NCI-H146 treated with DMSO at 0.1 percent for 48 hours (cell line): ENCODE measurements at regions not wholly inside any gene's neighbourhood (a gene's known extent, or its start where the extent isn't known, plus 50 kb on each side); places are given as distances from the start of the nearest gene placed in this dataset.
"Not testable (repeated sequence)": the region's sequence is repeated elsewhere in the genome, so short reads cannot be mapped to it uniquely, and the experiment has no call there.

Experiments
- DNase-seq: peaks from one replicate; lab custom pipeline; 2025; ENCODE audit not compliant: unreplicated experiment; lab: John Stamatoyannopoulos, UW

DNA sequence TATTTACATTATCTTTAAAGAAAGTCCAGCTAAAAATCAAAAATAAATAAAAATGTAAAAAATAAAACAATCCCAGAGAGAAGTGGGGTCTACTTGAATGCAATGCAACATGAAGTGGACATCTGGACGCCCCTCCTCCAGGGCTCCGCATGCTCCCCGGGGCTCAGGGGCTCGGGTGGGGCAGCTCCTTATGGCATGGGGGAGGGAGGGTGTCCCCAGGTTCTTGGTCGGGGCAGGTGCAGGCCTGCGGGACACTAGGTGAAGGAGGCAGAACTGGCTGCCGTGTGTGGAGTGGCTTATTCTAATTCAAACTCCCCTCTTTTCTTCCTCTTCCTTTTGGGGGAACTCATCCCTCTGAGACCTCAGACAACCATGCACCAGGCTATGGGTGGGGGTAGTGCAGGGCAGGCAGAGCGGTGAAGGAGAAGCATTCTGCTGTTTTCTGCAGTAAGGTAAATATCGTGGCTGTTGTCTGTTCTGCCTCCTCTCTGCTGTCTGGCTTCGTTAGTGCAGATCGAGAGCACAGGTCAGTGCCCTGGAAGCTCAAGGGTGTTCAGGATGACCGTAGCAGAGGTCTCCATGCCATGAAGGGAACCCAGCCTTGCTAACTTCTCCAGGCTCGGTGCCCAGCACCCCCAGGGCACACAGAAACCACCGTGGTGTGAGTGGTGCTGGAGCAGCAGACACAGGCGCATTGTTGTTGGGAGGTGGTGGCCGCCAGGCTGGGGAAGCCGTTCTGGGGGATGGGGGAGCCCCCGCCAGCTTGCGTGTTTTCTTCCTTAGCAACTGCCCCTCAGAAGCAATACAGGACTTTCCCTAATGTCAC is 82.6 kb downstream of the TTLL2 start:
- no peak for DNase-seq

DNA sequence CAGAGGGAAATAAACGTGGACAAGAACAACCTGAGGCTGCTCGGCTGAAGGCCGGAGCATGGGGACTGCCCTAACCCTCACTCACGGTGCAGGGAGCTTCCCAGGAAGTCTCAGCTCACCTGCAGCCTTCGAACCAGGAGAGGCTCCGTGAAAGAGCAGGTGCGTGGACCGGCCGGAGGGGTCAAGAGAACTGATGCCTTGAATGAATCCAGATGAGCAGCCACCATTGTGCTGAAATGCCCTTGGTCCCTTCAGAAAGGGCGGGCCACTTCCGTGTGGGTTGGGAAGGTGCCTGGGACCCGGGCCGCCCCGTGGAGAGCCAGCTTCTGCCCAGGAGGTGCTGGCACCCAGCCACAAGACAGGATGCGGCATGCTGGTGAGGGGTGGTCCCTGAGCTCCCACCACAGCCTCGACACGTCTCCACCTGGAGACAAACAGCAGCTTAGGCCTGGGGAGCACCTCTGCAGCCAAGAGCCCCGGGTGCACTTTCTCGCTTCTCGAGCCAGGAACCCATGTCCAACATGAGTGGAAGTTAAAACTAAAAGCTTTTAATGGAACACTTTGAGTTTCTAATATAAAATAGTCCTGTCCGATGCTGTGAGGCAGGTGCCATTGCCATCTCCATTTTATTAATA is 83.5 kb downstream of the TTLL2 start:
- DNase-seq: no peak

DNA sequence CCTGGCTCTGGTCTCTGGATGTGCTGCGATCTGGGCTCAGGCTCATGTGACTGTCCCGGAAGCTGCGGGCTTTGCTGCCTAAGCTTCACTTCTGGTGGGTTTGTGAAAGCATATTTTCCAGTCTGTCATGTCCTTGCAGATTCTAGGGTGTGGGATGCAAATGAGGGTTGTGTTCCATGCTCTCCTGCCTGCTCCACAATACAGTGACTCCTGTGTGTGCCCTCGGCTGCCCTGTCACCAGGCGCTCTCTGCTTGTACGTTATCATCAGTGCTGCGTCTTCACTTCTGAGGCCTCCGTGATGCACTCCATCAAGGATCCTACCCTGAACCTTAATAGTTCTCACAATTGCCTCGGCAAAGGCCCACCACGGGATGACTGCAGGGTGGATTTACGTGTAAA is 84.2 kb downstream of the TTLL2 start:
- no peak for DNase-seq

DNA sequence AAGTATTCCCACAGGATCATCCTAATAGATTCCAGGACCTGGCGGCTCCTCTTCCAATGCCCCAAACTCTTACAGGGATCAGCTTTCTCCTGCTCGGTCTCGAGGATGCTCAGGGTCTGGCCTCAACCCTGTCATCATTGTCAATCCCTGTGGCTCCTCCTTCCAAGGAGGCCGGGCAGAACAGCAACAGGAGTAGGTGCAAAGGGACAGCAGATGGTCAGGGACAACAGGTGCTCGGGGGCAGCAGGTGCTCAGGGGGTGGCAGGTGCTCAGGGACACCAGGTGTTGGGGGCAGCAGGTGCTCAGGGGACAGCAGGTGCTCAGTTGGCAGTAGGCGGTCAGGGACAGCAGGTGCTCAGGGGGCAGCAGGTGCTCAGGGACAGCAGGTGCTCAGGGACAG is 84.8 kb downstream of the TTLL2 start:
- DNase-seq: no peak

DNA sequence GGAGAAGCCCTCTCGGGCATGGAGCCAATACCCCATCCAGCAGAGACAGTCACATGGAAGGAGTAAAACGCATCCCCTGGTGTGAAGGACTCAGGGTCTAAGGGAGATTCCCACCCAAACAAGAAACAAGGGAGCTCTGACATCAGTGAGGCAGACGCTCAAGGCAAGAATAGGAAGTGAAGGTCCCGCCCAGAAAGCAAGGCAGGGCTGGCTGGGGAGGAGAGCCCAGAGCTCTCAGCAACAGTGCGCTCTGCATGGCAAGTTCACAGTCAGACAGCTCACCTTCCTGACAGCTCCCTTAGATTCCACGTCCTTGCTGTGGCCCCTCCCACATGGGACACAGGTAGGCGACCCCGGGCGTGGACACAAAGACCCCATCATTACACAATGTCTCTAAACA is 85.6 kb downstream of the TTLL2 start:
- DNase-seq: no peak

DNA sequence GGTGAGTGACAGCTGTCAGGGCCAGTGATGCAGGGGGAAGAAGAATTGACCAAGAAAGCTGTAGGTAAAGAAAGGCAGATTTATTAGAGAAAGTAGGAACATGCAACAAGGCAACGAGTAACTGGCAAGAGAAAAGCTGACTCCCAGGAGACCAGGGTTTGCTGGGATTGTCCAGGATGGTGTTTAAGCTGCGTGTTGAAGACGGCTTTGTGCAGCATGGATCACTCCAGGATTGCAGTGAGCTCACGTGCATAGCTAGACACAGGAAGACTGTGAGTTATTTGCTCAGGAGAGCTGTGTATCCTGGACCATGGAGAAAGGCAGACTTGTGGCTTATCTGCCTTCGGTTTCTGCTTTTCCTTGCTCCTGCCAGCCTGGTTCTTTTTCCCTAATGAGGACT is 87.6 kb downstream of the TTLL2 start:
- no peak for DNase-seq

DNA sequence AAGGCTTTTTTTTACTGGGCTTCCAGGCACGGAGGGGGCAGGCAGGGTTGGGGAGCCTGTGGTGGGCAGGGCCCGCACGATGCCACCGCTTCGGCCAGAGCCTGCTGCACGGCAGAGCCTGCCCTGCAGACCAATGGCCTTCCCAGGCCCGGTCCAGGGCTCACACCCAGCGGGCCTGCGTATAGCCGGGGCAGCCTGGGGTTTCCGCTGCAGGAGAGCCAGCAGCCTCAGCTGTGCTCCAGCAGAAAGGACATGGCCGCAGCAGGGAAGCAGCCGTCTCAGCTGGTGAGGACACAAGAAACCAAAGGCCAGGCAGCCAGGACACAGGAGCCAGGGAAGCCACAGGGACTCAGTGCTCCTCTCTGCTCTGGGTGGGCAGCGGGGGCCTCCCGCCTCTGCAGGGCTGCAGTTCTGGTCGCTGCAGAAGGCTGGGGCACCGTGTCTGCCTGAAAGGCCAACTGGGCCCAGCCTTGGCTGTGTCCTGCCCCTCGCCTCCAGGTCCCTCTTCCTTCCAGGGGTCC is 90.6 kb downstream of the TTLL2 start:
- DNase-seq: no peak

DNA sequence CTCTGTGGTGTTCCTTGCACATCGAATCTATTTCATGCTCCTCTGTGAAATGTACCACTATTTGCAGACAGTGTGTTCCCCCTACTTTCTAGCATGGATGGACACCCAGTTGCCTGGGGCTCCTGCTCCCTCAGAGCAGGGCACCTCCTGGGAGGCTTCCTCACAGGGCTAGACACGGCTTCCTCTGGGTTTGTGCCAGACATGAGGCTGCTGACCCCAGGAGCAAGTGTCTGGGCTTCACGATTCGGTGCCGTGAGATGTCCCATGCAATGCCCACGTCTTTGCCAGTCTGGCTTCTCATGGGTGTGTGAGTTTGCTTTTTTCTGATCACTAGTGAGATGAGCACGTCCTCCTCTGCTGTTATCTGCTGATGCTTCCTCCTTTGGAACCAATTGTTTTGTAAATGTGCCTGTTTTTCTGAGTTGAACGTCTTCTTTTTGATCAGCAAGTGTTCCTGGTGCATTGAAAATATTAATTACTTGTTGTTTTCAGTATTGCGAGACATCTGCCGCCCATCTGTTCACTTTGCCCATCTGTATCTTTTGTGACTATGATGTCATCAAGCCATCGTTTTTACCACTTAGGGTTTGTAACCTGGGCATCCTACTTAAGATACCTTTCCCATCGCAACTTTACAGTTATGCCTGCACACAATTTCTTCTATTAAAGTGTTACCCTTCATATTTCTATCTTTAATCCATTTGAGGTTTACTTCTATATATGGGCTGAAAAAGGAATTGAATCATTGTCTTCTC is 92.0 kb downstream of the TTLL2 start:
- DNase-seq: no peak

DNA sequence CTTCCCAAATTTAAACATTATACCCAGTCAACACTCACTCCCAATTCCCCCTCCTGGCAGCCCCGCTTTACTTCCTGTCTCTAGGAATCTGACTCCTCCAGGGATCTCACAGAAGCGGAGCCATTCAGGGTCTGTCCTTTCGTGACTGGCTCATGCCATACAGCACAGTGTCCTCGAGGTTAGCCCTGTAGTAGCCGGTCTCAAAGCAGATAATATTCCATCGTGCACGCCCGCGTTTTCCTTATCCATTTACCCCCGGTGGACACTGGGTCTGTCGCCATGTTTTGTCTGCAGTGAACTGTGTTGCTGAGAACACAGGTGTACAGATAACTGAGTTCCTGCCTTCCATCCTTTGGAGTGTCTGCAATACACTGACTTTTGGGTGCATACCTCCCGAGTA is 95.3 kb downstream of the TTLL2 start:
- DNase-seq: no peak

DNA sequence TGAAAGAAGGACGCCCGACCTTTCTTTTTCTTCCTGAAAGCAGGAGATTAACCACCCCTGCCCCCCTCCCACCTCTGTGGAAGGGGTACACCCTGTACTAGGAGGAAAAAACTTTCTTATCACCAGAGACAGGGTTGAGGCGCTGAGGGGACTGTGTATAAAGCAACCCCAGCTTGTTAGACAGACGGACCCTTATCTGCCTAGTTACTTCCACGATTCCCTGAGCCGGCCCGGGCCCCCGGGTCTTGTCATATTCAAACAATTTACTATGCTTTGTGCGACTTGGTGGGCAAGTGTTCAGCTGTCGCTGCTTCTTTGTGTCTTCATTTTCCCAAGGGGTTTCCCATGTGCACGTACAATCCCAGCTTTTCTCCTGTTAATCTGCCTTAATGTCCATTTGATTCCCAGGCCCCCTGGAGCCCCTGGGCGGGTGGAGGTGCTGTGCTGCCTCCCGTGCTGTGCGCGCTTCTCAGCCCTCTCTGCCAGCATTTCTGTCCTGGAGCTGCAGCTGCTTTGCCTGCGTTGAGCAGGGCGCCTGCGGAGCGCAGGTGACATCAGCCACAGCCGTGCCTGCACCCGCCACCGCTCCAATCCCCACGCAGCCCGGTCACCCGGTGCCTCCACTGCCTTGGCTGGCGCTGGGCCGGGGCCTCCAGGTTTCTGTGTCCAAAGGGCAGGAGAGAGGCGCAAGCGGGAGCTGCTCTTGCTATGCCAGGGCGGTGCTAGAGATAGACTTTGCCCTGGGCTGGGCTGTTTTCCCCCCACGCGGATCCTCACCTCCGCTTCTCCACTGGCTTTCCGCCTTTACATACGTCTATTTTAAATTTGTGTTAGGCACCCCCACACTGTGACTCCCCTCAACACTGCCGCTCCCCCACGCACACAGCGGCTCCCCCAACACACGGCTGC is 96.2 kb downstream of the TTLL2 start:
- no peak for DNase-seq

DNA sequence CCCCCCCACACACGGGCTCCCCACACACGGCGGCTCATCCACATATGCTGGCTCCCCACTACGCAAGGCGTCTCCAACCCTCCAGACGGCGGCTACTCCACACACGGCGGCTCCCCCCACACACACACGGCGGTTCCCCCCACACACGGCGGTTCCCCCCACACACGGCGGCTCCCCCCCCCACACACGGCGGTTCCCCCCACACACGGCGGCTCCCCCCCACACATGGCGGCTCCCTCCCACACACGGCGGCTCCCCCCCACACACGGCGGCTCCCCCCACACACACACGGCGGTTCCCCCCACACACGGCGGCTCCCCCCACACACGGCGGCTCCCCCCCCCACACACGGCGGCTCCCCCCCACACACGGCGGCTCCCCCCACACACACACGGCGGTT is 97.1 kb downstream of the TTLL2 start:
- not testable (repeated sequence) for DNase-seq

DNA sequence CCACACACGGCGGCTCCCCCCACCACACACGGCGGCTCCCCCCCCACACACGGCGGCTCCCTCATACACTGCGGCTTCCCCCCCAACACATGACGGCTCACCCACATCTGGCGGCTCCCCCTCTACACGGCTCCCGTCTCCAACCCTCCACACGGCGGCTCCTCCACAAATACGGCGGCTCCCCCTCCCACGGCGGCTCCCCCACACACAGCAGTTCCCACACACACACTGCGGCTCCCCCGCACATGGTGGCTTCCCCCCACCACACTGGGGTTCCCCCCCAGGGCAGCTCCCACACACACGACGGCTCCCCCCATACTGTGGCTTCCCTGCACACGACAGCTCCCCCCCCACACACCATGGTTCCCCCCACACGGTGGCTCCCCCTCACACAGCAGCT is 98.0 kb downstream of the TTLL2 start:
- no peak for DNase-seq

DNA sequence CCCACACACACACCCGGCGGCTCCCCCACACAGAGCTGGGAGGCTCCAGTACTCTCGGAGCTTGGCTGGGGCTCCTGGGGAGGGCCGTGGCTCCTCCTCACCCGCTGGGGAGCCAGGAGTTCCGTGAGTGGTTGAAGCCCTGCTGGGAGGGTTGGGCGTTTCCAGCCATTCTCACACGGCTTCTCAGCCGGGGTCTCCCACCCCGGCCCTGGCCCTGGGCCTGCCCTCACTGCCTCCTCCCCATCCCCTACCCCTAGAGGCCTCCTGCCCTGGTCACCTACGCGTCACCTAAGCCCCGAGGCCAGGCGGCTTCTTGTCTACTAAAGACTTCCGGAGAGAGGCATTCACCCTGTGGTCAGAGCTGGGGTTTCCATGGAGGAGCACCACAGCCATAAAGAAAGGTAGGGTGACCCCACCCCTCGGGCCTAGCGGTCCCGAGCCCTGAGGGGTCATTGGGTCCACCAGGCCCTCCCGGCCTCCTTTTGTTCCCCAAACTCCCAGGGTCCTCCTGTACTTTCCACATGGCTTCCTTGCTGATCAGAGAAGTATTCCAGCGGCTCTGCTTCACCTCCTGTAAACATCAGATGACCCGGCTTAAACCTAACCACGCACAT is 99.3 kb downstream of the TTLL2 start:
- DNase-seq: no peak

DNA sequence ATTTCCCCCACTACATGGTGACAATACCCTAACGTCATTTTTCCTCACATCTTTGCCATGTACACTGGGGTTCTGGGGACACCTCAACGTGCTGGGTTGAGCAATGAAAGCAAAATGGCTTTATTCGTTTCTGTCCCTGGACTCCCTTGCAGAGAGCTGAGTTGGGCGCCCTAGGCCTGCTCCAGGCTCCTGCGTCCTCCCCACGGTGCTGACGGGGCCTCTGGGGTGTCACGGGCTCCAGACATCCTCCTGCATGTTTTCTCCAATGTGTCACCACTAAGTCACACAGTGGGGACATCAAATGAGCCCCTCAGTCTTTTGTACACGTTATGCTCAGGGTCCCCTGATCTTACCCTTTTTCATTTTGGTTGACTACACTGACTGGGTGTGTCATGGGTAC is 99.8 kb downstream of the TTLL2 start:
- DNase-seq: no peak

DNA sequence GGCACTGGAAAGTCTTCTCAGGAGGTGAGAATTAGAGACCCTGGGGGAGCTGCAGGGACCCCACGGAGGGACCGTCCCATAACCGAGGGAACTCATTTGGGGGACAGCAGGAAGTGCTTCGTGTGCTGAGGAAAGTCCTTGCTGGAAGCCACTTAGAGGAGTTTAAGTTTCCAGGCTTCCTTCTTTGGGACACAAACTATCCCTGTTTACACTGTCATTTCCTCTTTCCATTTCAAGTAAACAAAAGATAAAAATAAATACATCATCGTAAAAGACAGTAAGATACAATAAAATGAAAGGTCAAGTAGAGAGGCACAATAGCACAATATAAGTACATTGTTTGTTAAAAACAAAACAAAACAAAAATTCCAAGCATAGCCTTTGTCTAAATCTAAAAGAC is 101.2 kb downstream of the TTLL2 start:
- DNase-seq: no peak

DNA sequence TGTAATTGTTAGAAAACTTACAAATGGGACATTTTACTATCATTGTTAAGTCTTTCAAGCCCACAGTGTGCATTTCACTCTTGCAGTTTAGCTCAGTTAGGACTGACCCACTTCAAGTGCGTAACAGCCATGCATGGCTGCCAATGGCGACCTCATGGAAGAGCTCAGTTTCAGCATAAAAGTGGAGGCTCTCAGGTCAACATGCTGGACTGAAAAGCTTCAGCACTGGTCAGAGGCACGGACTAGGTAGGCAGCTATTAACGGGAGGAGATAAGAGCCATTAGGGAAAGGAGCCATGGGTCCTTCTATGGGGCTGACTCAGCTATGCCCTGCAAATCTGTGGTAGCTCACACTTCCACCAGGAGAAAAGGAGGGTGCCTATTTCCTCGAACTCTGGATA is 101.8 kb downstream of the TTLL2 start:
- no peak for DNase-seq

DNA sequence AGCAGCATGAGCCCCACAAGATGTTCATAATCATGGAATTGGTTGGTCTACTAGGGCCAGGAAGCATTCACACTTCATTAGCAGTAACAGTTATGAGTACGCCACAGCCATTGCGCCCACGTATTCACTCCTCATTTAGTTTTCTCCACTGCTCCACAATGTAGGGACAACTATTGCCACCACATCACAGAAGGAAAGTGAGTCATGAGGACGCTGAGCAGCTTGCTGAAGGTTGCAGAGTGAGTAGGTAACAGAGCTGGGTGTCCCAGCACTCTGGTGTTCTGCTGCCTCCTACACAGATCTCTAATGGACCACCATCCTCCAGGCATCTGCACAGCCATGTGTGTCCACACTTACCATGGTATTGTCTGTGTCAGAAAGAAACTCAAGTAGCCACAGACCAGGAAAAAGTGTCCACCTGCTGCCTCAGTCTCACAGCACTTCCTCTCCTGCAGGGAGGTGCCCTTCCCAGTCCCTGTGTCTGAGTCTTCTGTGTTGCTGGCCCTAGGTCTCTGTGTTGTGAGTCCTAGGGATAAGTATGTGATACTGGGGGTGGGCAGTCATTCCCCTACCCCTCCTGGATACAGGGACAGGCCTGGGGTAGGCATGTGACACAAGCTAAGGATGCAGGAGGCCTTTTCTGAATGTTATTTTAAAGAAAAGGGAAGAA is 103.9 kb downstream of the TTLL2 start:
- no peak for DNase-seq

DNA sequence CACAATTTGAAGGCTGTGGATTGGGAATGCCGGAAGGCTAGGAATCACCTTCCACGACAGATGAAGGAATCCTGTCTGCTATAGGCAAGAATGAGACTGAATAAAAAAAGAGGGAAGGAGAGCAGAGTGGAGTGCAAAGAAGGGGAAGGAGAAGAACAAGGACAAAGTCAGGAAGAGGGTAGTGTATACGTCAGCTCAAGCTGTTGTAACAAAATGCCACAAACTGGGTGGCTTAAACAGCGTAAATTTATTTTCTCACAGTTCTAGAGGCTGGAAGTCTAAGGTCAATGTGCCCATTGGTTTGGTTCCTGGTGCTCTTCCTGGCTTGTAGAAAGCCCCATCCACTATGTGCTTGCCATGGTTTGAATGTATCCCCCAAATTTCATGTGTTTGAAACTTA is 104.5 kb downstream of the TTLL2 start:
- no peak for DNase-seq

DNA sequence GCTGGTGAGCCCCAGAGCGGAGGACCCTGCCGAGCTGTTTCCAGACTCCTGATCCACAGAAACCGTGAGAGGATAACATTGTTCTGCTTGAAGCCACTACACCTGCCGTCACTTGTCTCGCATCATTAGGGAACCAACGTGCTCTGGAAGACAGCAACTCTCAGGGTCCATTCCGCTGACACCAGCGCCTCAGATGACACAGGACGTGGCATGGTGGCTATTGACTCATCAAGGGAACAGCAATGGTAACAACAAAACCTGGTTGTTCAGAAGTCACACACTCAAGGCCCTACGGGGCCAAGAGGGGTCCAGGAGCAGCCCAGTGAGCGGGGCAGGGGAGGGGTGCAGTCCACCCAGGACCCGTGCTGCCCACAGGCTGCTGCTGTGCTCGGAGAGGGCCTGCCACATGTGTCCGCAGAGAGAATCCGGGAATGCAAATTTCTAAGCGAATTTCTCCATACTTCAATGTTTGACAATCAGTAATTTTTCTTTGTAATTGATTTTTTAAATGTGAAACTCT is 110.4 kb downstream of the TTLL2 start:
- DNase-seq: no peak
